Keratinocyte (primary cell): ENCODE measurements at regions not wholly inside any gene's neighbourhood (a gene's known extent, or its start where the extent isn't known, plus 50 kb on each side); places are given as distances from the start of the nearest gene placed in this dataset.

ENCODE experiments used
- CTCF ChIP-seq, 3 experiments: IDR thresholded peaks in 1 of 3; conservative IDR thresholded peaks in 1 of 3; optimal IDR thresholded peaks in 1 of 3; 2 replicates in 2 of 3; 3 replicates in 1 of 3; pipeline versions ENCODE3 to v1.5.1; 2011; ENCODE audit warnings: low read length in 3 of 3, mild to moderate bottlenecking in 3 of 3, moderate library complexity in 2 of 3, control low read depth in 1 of 3, inconsistent platforms in 1 of 3; ENCODE audit not compliant: insufficient read depth in 2 of 3; ENCODE audit errors: extremely low read depth in 1 of 3
- EZH2 ChIP-seq: IDR thresholded peaks from one replicate; pipeline ENCODE4 v1.6.1; 2012; ENCODE audit warnings: inconsistent platforms, mild to moderate bottlenecking, low read length, moderate library complexity

DNA sequence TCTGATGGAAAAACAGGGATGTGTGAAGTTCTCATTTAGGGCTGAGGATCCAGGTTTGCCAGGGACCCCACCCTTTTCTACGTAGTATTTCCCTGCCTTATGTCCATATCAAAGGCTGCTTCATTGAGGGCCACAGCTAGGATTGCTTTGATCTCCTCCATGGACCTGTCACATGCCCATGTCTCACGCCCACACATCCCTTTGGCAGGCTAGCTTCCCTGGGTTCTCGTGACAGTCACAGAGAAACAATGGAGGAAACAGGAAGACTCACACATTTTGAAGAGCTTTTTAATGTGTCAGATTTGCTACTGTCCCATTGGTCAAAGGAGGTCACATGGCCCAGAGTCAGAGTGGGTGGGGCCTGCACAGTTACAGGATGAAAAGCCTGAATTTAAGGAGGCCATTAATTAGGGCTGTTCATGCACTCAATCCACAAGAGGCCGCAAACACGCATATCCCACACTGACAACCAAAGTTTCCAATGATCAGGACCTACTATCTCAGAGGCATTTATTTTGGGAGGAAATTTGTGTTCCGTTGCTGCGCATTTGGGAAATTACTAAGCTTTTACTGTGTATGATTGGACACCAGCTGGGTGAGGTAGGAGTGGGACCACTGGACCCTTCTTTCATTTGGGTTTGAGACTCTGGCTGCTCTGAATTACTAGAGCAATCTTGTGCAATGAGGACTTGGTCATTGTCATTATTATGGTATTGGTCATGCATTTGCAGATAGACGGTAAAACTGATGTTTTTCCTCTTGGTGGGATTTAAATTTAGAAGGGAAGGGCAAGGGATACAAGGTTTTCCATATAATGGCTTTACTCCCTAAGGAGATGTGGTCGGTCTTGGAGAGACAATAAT lies 266.2 kb downstream of the KTN1 start:
- no peak for TF ChIP-seq CTCF (optimal IDR thresholded peaks at IDR 0.05 in 1 of 3, IDR thresholded peaks at IDR 0.05 in 1 of 3, conservative IDR thresholded peaks at IDR 0.05 in 1 of 3; ENCODE audit: extremely low read depth in 1 of 3, insufficient read depth in 2 of 3, low read length in 3 of 3)
- no peak for TF ChIP-seq EZH2
